GM18867 (cell line): ENCODE measurements at regions not wholly inside any gene's neighbourhood (a gene's known extent, or its start where the extent isn't known, plus 50 kb on each side); places are given as distances from the start of the nearest gene placed in this dataset.

ENCODE experiments used
- ATAC-seq: cut with Tn5 transposase; IDR thresholded peaks from one replicate; pipeline ENCODE4 v1.9.1; 2021; ENCODE audit warnings: mild to moderate bottlenecking, moderate library complexity; ENCODE audit not compliant: unreplicated experiment

GRCh38 chr15:29880341-29880740 is 58.1 kb upstream of the TJP1 start:
- ATAC-seq = no peak

DNA sequence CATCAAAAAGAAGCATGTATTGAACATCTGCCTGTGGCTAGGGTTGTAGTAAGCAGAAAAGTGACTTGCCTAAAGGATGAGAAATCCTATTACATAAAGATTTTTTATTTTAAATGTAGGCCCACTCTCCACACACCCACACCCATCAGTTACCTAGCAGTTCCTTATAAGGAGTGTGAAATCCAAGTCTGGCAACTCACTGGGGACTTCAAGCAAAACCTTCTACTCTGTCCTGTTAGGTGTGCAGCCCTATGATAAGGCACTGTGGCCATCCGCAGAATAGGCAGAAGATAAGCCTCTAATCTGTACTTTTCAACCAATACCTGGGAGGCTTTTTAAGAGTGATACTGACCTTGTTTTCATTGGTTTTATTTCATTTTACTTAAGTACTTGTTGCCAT is 52.7 kb upstream of the TJP1 start:
- no peak for ATAC-seq

DNA sequence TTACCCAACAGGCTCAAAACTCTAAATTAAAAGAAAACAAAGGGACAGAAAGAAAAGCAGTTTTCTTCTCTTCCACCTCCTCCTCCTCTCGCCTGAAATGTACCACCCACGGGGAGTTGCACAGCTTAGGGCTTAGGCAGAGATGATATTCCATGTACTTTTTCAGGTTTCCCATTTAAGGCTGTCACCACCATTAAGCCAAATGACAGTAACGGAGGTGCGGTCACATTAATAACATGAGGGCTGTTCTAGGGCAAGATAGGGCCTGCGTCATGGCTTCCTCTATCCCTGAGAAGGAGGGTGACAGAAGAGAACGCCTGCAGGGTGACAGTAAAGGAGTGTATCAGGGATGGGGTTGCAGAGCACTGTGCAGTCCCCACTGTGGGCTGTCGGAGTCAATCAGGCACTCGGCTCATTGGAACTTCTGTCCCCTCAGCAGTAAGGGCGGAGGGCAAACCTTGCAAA is 51.7 kb upstream of the TJP1 start:
- ATAC-seq = no peak

GRCh38 chr15:29873264-29873663 is 51.0 kb upstream of the TJP1 start:
- ATAC-seq = no peak

GRCh38 chr15:29872716-29873115 is 50.4 kb upstream of the TJP1 start:
- ATAC-seq = no peak
